ENCODE measurements at regions not wholly inside any gene's neighbourhood (a gene's known extent, or its start where the extent isn't known, plus 50 kb on each side); places are given as distances from the start of the nearest gene placed in this dataset.

- no peak for TF ChIP-seq TAF1 (IDR thresholded peaks at IDR 0.05; ENCODE audit: low read depth)
- TF ChIP-seq, protein P1, sequence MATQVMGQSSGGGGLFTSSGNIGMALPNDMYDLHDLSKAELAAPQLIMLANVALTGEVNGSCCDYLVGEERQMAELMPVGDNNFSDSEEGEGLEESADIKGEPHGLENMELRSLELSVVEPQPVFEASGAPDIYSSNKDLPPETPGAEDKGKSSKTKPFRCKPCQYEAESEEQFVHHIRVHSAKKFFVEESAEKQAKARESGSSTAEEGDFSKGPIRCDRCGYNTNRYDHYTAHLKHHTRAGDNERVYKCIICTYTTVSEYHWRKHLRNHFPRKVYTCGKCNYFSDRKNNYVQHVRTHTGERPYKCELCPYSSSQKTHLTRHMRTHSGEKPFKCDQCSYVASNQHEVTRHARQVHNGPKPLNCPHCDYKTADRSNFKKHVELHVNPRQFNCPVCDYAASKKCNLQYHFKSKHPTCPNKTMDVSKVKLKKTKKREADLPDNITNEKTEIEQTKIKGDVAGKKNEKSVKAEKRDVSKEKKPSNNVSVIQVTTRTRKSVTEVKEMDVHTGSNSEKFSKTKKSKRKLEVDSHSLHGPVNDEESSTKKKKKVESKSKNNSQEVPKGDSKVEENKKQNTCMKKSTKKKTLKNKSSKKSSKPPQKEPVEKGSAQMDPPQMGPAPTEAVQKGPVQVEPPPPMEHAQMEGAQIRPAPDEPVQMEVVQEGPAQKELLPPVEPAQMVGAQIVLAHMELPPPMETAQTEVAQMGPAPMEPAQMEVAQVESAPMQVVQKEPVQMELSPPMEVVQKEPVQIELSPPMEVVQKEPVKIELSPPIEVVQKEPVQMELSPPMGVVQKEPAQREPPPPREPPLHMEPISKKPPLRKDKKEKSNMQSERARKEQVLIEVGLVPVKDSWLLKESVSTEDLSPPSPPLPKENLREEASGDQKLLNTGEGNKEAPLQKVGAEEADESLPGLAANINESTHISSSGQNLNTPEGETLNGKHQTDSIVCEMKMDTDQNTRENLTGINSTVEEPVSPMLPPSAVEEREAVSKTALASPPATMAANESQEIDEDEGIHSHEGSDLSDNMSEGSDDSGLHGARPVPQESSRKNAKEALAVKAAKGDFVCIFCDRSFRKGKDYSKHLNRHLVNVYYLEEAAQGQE (IDR thresholded peaks at IDR 0.05; ENCODE audit: low read depth) = no peak
These were observed 259.0 kb downstream of the HNMT start for GRCh38 chr2:138223319-138223718.

Measured in Ishikawa (cell line).